Erythroblast (primary cell): ENCODE measurements at regions not wholly inside any gene's neighbourhood (a gene's known extent, or its start where the extent isn't known, plus 50 kb on each side); places are given as distances from the start of the nearest gene placed in this dataset.

Experiments
- GATA1 ChIP-seq: IDR thresholded peaks from 2 replicates; pipeline ENCODE4 v1.6.1; 2011; ENCODE audit warnings: low read depth, mild to moderate bottlenecking, control low read depth, low read length, moderate library complexity
- POLR2A ChIP-seq: IDR thresholded peaks from 2 replicates; pipeline ENCODE4 v1.6.1; 2011; ENCODE audit warnings: mild to moderate bottlenecking, low read length

GRCh38 chr21:38949070-38949380 is 143.3 kb downstream of the ETS2 start:
- no peak for TF ChIP-seq POLR2A
- no peak for TF ChIP-seq GATA1
